DOHH2 (cell line): ENCODE measurements at regions not wholly inside any gene's neighbourhood (a gene's known extent, or its start where the extent isn't known, plus 50 kb on each side); places are given as distances from the start of the nearest gene placed in this dataset.

Experiments used
- H3F3A ChIP-seq: fragments of 200-600 bp; sonication (generic), shearing (Covaris generic); 2 replicates; pipeline ENCODE4 v1.6.0; 2016; ENCODE audit warnings: antibody characterized with exemption, mild to moderate bottlenecking; ENCODE audit not compliant: control insufficient read depth, insufficient read depth
- H3K27ac ChIP-seq: fragments of 200-600 bp; sonication (generic); 2 replicates; pipeline ENCODE4 v1.5.1; 2014; ENCODE audit warnings: low read depth, mild to moderate bottlenecking, low read length, moderate library complexity
- H3K27me3 ChIP-seq: fragments of 200-600 bp; sonication (generic); 2 replicates; pipeline ENCODE4 v1.6.1; 2014; ENCODE audit warnings: mild to moderate bottlenecking, low read length, mixed read lengths; ENCODE audit not compliant: control insufficient read depth
- H3K36me3 ChIP-seq: fragments of 200-600 bp; sonication (generic); 2 replicates; pipeline ENCODE4 v1.6.1; 2014; ENCODE audit warnings: mild to moderate bottlenecking, low read length, moderate library complexity, mixed read lengths; ENCODE audit not compliant: control insufficient read depth
- H3K4me1 ChIP-seq: fragments of 200-600 bp; sonication (generic); 2 replicates; pipeline ENCODE4 v1.6.1; 2014; ENCODE audit warnings: mild to moderate bottlenecking, low read length, mixed read lengths; ENCODE audit not compliant: control insufficient read depth
- H3K4me2 ChIP-seq: fragments of 200-600 bp; sonication (generic); 2 replicates; pipeline ENCODE4 v1.6.0; 2014; ENCODE audit warnings: mild to moderate bottlenecking, low read length, moderate library complexity
- H3K4me3 ChIP-seq: fragments of 200-600 bp; sonication (generic); 2 replicates; pipeline ENCODE4 v1.5.1; 2014; ENCODE audit warnings: mild to moderate bottlenecking, low read length, mixed read lengths
- H3K79me2 ChIP-seq: fragments of 200-600 bp; sonication (generic); 2 replicates; pipeline ENCODE4 v1.6.1; 2014; ENCODE audit warnings: mild to moderate bottlenecking, low read length, mixed read lengths; ENCODE audit not compliant: control insufficient read depth
- H3K9me2 ChIP-seq: fragments of 200-600 bp; sonication (generic); replicated peaks from 2 replicates; pipeline ENCODE4 v1.6.1; 2014; ENCODE audit warnings: mild to moderate bottlenecking, low read length, mixed read lengths; ENCODE audit not compliant: control insufficient read depth
- H3K9me3 ChIP-seq: fragments of 200-600 bp; sonication (generic); 2 replicates; pipeline ENCODE4 v1.6.1; 2014; ENCODE audit warnings: antibody characterized with exemption, low read length, mixed read lengths; ENCODE audit not compliant: control insufficient read depth, insufficient read depth
- H4K20me1 ChIP-seq: fragments of 200-600 bp; sonication (generic); 2 replicates; pipeline ENCODE4 v1.6.0; 2014; ENCODE audit warnings: low read depth, mild to moderate bottlenecking, antibody characterized with exemption, low read length, moderate library complexity; ENCODE audit not compliant: control insufficient read depth, insufficient read depth
- CTCF ChIP-seq: fragments of 200-600 bp; sonication (generic); IDR thresholded peaks from one replicate; pipeline ENCODE4 v1.5.1; 2014; ENCODE audit warnings: antibody characterized with exemption, mild to moderate bottlenecking, low read depth, low read length; ENCODE audit not compliant: poor library complexity, severe bottlenecking
- EZH2phosphoT487 ChIP-seq: fragments of 200-600 bp; sonication (generic); IDR thresholded peaks from 2 replicates; pipeline ENCODE4 v1.6.1; 2017; ENCODE audit warnings: borderline replicate concordance, mild to moderate bottlenecking, antibody characterized with exemption, low read length, moderate library complexity, mixed read lengths

DNA sequence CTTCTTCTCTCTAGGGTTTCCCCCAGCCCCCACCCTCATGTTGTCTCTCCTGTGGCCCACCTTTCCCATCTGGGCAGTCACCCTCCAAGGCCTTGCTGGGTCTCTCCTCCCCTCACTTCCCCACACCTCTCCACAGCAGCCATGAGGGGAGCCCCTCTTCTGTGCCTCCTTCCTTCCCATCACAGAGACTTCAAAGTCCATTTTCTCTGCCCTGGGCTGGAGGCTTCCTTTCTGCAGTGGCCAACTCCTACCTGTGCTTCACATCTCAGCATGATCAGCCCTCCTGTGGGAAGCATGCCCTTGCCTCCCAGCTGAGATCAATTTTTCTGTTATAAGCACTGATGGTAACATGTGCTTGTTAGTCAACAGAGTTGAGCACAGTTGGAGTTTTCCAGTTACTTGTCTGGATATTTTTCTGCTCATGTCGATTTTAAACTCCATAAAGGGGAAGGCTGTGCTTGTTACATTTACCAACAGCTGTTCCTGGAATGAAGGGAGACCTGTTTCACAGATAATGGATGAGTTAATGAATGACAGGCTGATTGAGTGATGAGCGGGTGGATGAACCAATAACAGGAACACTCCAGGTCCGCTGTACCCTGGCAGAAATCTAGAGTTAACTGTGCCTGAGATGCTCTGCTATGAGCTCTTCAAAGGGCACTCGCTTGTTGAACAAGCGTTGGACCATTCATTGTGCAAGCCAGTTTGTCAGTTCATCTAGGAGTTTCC is 71.4 kb upstream of the PRSS58 start:
- no peak for TF ChIP-seq EZH2phosphoT487
- H3K4me3 ChIP-seq = no peak overlapping the region
- H3K4me1 ChIP-seq = no peaks in the 10 kb centered on the region
- H3K27me3 ChIP-seq = no peaks in the 10 kb centered on the region; the same call in none of the 2 replicates
- no peaks in the 10 kb centered on the region for H3K9me2 ChIP-seq
- H3F3A ChIP-seq = no peaks in the 10 kb centered on the region
- no peak overlapping the region for H3K27ac ChIP-seq
- H3K36me3 ChIP-seq = no peaks in the 10 kb centered on the region
- no peak overlapping the region for H3K4me2 ChIP-seq
- no peaks in the 10 kb centered on the region for H3K9me3 ChIP-seq
- no peaks in the 10 kb centered on the region for H4K20me1 ChIP-seq
- H3K79me2 ChIP-seq = no peaks in the 10 kb centered on the region

DNA sequence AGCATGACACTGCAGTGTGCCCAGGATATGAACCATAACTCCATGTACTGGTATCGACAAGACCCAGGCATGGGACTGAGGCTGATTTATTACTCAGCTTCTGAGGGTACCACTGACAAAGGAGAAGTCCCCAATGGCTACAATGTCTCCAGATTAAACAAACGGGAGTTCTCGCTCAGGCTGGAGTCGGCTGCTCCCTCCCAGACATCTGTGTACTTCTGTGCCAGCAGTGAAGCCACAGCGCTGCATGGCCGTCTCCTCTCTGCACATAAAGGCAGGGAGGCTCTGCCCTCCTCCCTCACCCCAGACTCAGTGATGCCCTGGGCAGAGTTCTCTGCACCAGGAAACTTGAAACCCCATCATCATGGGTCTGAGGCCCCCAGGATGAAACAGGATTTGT is 70.7 kb upstream of the PRSS58 start:
- Histone ChIP-seq H3K4me3 (no peak overlapping the region), H3K79me2 (no peaks in the 10 kb centered on the region), H3F3A (no peaks in the 10 kb centered on the region), H3K9me3 (no peaks in the 10 kb centered on the region), H3K27me3 (no peaks in the 10 kb centered on the region; the same call in 1 of the 2 replicates), H3K27ac (no peak overlapping the region), H3K36me3 (no peaks in the 10 kb centered on the region), H3K4me2 (no peak overlapping the region), H3K4me1 (no peaks in the 10 kb centered on the region), H4K20me1 (no peaks in the 10 kb centered on the region), H3K9me2 (no peaks in the 10 kb centered on the region)
- TF ChIP-seq CTCF = no peak
- TF ChIP-seq EZH2phosphoT487 = no peak

- H3K9me2 ChIP-seq = no peaks in the 10 kb centered on the region
Measured at GRCh38 chr7:142327628-142328405, 70.0 kb upstream of the PRSS58 start.

More at GRCh38 chr7:142327628-142328405, 70.0 kb upstream of the PRSS58 start:
- no peaks in the 10 kb centered on the region for H3K36me3 ChIP-seq
- H3K27me3 ChIP-seq = no peaks in the 10 kb centered on the region; the same call in 1 of the 2 replicates
- no peak overlapping the region for H3K4me2 ChIP-seq
- H3K4me1 ChIP-seq = no peaks in the 10 kb centered on the region
- no peaks in the 10 kb centered on the region for H4K20me1 ChIP-seq
- H3F3A ChIP-seq = no peaks in the 10 kb centered on the region
- no peak for TF ChIP-seq CTCF
- TF ChIP-seq EZH2phosphoT487 = no peak
- H3K79me2 ChIP-seq = no peaks in the 10 kb centered on the region
- H3K4me3 ChIP-seq = no peak overlapping the region
- no peak overlapping the region for H3K27ac ChIP-seq
- H3K9me3 ChIP-seq = no peaks in the 10 kb centered on the region
